Stimulated activated CD4-positive, alpha-beta T cell treated with anti-CD3 and anti-CD28 coated beads, Interleukin-1b, Interleukin-23, amount 100 ng/mL, for 1 hour (primary cell): ENCODE measurements at regions not wholly inside any gene's neighbourhood (a gene's known extent, or its start where the extent isn't known, plus 50 kb on each side); places are given as distances from the start of the nearest gene placed in this dataset.

Experiments used
- DNase-seq, 2 donors: peaks; one replicate each; pipeline ENCODE4 v3.0.0-alpha.2; 2020; ENCODE audit warnings: low read depth in 2 of 2

DNA sequence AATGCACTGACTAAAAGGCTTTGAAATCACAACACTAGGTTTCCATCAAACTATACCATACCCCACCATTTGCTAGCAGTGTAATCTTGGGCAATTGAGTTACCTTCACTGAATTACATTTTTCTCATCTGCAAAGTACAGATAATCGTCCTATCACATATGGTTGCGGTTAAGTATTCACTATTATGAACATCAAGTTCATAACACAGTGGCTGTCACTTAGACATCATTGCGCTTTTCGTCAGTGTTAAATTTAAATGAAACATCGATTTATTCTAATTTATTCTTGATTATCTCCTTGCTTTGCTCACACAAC, 505.9 kb downstream of the CPS1 start:
- DNase-seq, result no peak

DNA sequence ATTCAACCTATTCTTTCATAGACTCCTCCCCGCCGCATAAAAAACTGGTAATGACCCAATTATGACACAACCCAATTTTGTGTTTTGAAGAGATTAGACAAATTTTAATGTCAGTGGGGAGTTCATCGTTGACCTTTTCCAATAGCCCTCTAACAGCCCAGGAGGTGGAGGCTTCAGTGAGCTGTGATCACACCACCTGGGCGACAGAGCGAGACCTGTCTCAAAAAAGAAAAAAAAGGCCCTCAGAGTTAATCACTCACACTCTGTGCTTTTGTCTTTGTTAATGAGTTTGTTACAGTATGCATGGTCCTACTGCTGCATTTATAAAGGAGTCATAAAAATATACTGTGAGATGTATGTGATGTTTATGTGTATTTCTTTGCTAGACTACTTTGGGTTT, 510.6 kb downstream of the CPS1 start:
- DNase-seq, result no peak

DNA sequence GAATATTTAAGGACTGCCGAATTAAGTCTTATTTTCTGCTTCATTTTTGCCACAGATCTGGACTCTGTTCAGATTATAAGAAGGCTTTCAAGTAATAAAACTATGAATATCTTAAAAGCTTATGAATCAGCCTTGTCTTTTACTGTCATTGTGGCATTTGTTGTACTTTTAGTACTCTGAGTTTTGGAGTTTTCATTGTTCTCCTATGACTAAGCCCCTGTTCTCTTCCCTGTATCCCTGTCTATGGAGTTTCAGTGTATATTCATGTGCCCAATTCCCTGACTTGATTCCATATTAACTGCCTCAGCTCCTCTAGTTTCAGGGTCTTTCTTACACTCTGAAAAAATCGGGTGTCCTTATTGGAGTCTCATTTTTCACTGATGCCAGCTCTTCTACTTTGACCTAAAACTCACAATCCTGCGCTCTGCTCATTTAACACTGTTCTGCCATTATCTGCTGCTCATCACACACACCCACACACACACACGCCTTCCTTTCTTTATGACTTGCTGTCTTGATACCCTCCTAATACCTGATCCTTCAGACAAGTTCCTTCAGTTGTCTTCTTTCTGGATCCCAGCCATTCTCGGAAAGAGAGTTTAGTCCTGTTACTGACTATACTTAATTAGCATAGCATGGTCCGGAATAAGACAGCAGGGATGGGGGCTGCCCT, 511.8 kb downstream of the CPS1 start:
- DNase-seq, result no peak

DNA sequence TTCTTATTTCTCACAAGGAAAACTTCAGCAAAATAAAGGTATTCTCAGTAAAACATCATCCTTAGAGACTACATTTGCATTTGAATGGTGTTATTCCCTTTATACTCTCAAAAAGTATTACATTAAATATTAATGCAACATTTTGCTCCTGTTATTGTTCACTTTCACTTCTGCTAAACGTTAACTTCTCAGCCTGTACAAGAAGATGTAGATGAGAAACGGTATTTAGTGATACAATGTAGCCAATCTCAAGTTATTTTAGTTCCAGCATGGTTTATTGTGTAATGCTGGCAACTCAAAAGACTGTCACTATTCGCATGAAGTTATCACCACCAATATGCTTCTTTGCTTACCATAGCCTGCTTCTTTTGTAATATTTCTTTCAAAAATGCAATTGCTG, 514.1 kb downstream of the CPS1 start:
- DNase-seq, result no peak

DNA sequence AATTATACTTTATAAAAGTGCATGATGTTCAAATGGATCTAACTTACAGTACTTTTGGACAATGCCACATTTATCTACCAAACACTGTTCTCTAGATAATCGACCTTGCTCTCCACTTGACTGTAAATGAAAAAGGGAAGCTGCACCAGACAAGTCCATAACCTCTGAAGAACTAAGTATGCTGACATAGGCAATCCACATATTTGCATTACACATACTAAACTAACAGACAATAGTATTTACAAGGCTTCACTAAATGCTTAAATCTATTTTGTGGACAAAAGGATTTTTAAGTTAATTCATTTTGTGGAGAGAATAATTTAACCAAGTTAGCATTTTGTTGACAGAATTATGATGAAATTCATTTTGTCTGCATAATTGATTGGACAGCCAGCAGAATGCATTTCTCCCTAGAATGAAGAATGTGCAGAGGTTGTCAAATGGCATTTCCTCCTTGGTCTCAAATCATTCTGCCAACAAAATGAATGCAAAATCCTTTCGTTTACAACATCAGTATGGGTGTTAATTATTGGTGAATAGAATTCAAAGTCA, 520.9 kb downstream of the CPS1 start:
- DNase-seq, result no peak

DNA sequence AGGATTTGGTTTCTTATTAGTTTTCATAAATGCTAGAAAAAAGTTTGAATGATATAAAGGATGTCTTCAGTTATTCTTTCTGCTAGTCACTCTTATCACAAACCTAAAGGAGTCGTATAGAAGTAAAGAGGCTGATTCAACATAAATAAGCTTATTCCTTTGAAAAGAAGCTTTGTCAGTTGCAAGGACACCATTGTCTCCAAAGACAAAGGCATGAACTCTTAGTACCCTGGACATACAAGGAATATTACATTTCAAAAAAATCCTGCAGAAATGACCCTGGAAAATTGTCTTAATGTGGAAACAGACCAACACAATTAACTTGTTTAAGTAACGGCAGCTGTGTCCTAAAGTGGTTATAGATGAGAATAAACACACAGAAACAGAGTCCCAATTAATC, 528.0 kb downstream of the CPS1 start:
- no peak for DNase-seq

DNA sequence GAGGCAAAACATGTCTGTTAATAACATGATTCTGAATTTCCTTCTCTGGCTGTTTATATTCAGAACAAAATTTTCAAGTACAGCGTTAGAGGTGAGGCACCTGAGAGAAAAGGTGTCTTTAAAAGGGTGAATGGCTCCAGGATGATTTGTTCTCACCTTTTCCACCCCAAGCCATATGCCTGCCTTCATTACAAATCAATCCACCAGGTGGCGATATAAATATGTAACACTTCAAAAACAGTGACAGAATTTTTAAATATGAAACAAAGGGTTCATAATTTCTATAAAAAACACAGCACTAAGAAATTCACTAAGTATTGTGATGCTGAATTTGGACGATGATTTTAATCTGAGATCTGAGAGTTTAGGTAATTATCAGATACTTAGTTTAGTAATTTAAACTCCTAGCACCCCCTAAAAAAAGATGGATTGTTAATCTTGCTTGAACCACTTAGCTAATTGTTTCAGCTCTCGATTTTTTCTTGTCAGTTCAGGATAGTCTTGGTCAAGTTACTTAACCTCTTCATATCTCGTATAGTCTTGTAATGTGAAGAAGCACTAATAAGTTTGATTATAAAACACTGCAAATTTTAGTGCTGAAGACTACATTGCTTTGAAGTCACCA, 528.8 kb downstream of the CPS1 start:
- no peak for DNase-seq

DNA sequence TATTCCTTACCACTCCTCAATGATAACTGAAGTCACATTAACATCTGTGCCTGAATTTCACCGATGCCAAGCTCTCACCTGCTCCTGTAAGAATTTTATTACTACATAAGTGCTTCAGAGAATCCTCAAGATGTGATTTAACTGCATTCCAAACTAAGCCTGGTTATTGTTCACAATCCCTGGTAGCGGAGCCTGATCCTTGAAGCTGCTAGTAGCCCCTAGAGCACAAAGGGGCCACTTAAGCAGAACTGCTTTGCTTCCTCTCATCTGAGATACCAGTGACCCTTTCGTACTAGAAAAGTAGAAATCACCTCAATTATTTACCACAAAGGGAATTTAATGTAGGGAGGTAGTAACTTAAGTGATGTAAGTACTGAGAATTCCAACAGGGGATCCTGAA, 529.6 kb downstream of the CPS1 start:
- no peak for DNase-seq

DNA sequence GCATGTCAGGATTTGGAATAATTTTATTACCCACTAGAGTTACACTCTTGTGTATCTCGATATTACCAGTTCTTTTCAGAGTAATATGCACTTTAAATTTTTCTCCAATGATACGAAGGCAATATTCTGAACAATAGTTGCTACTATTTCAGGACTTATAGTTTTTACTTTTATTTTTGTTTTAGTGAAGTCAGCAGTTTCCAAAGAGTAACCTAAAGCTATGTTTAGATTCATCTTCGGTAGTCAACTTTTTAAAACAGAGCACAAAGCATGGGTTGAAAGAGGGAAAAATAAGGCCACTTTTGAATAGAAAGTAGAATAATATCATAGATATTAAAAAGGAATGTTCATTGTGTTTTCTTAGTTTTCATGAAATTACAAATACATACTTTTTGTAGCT, 532.7 kb downstream of the CPS1 start:
- DNase-seq, result no peak

DNA sequence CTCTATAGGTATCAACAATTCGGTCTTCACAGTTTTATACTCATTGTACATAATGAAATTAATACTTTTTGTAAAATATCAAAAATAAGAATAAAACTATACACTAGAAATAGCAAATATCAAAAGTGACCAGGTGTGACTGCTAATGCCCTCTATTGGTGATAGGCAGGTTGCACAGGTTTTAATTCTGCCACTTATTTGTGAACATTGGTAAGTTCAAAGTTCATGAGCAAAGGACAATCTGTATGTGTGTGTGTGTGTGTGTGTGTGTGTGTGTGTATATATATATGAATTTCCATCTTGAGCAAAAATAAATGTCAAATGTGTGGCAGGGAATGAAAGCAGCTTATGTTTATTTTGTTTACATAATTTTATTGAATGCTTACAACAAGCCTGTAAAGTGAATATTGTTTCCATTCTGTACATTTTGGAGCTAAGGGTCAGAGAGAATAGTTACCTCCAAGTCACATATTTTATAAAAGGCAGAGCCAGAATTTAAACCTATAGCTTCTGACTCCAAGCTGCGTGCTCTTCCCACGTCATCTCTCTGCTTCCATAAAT, 537.4 kb downstream of the CPS1 start:
- DNase-seq, result no peak

DNA sequence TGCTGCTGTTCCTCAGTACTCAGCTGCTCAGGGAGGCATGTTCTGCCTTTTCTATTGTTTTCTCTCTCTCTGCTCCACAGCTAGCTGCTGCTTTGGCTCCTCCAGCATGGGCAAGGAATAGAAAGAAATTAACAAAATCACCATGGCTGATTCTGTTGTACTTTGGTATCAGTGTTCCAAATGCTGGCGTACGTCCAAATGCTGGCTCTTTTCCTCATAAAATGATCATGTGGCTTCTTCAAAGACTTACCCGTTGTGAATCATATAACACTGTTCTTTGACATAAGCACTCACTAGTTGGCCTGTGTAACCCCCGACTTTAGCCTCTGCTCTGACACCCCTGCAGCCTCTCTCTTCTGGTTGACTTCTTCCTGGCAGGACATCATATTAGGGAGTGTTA, 547.6 kb downstream of the CPS1 start:
- no peak for DNase-seq

DNA sequence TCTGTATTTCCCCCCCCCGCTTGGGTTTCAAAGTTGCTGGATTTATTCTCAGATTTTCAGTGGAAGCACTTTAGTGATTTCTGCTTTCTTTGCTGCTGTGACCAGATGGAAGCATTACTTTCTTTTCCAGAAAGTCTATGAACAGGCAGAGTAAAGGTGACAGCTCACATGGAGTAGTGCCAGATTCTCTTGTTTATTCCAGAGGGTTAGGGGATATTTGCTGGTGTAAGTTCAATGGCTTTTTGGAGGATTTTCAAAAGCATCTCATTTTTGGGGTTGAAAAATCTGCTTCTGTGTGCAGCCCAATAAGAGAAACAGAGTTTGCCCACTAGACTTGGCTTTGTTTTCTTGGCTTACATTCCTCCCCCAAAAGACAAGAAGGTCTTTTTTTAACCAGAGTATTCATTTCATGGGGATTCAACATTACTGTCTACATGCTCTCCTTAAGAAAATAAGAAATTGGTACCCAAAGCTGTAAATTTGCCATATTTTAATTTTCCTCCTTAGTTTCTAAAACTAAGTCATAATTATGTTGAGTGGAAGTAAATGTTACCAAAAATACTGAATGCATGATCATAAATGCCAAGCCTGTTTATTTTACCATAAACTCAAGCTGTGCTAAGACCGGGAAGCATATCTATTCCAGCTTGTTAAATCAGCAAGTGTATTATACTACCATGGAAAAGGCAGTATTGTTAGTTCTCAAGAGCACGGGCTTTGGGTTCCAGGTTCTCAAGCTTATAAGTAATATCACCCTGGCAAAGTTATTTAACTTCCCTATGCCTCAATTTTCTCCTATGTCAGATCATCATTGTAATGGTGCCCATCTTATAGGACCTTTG, 557.2 kb downstream of the CPS1 start:
- no peak for DNase-seq

DNA sequence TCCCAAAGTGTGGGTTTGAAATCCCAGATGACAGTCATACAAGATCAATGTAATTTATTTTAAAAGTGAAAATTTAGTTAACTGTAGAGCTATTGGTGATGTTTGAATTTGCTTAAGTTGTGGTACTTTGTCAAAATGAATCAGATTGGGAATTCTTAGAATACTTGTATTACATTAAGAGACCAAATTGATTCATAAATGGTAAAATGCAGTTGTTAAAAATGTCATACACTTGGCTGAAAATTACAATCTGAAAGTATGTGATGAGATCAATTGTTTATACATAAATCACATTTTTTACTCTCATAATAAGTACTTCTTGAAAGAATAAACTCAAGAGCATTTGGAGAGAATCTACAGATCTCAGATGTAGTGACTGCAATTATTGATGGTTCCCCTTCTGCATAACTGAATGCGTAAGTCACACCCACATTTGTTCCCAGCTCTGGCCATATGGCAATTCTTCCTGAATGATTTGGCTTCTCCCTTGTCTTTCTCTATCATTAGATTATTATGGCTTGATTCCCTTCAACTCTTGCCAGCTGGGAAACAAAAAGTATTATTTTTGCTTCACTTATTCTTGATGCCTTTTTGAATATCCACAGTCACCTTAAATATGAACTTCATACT, 558.5 kb downstream of the CPS1 start:
- no peak for DNase-seq

DNA sequence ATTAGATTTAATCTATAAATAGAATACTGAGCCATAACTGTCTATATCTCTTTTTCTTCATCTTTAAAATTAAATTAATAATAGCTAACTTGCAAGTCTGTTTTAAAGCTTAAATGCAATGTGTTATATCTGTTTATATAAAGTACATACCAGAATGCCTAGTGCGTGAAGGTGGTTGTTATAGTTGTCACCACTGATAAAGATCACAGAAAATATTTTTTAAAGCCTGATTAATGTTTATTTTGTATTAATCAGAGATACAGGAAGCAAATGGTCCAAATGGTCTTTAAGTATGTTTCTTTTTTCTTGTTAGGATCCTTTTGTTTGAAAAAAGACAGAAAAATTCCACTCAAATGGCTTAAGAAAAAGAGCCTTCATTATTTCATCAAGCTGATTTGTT, 560.6 kb downstream of the CPS1 start:
- DNase-seq, result no peak

DNA sequence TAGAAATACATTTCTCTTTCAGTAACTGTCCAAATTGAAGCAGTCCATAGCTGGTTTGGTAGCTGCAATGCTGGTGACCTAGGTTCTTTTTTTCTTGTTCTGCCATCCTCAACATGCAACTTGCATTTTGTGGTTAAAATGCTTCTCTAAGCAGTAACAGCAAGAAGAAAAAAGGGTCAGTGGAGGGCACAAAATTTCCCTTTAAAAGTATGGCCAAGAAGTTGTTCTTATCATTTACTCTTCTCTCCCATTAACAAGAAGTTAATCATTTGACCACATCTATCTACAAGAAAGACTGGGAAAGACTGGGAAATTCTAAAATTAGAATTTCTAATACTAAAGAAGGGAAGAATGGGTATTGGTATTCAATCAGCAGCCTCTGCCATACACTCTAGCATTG, 569.9 kb downstream of the CPS1 start:
- no peak for DNase-seq

DNA sequence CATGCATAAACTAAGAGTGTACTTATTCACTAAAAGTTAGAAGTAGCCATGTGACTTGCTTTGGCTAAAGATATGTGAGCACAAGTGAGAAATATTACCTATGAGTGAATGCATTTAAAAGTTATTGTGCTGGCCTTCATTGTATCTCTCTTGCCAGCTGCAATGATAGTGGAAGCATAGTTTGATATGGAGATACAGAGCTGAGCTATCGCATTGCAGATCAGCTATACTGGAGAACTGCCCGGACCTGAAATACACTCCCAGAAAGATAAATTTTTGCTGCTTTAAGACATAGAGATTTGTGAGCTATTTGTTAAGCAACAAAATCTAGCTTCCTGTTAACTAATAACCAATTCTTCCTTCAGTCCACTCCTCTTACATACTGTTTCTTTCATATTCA, 571.1 kb downstream of the CPS1 start:
- DNase-seq, result no peak

DNA sequence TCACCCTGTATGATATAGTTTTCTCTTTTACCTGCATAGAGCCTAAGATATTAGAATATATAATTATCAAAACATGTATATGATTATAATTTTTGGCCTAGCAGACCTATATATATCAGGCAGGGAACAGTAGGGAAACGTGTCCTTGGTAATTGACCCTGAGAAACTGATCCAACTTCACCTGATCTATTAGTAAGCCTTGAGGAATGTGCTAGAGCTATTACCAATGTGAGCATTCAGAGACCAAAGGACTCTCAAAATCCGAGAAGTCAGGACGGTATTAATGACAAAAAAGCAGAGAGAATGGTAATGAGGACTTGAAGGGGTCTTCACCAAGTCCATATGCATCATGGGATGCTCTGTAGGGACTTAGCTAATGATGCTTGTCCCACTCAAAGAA, 571.9 kb downstream of the CPS1 start:
- no peak for DNase-seq

DNA sequence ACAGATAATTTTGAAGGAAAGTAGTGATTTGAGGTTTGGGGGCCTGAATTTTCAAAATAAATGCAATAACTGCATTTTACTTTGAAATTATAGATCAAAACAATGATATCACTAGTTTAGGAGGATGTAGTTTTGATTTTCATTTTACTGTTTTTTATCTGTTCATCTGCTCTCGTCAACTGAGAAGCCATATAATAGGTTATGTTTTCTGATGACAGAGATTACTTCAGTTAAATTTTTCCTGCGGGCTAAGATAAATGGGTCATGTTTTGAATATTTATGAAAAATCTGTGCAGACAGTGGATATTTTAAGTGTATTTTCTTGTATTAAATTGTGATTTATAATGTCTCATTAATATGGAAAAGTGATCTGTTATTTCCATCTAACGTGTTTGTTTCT, 573.4 kb downstream of the CPS1 start:
- no peak for DNase-seq

DNA sequence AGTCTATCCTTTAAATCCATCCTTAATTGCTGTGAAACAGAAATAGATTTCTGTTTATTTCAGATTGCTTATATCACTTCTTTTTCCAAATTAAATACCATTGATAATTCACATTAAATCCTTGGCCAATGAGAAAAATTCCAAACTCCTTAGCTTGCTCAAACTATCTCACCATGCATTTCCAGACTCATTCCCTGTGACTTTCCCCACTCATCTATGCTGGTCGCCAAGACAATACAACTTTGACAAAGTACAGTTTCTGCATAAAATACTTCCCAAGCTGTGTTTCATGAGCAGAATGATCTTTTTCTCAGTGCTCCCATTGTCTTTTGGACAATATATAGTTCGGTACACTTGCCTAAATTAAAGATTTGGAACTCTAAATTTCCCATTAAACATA, 575.6 kb downstream of the CPS1 start:
- DNase-seq, result no peak

DNA sequence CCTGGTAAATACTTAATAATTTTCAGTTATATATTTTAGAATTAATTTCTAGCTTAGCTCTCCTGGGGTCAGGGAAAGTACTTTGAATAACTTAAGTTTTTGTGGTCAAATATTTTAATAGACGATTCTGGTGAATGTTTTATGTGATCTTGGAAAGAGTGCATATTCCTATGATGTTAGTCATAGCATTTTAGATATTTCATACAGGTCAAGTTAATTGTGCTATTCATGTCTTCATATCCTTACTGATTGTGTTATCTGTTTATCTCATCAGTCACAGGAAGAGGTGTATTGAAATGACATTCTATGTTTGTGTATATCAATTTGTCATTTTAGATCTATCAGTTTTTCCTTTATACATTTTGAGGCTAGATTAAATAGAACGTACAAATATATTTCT, 576.2 kb downstream of the CPS1 start:
- no peak for DNase-seq

DNA sequence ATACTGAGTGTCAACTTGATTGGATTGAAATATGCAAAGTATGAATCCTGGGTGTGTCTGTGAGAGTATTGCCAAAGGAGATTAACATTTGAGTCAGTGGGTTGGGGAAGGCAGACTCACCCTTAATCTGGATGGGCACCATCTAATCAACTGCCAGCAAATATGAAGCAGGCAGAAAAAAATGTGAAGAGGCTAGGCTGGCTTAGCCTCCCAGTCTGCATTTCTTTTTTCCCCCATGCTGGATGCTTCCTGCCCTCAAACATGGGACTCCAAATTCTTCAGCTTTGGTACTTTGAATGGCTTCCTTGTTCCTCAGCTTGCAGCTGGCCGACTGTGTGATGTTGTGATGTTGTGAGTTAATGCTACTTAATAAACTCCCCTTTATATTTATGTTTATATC, 577.4 kb downstream of the CPS1 start:
- no peak for DNase-seq

DNA sequence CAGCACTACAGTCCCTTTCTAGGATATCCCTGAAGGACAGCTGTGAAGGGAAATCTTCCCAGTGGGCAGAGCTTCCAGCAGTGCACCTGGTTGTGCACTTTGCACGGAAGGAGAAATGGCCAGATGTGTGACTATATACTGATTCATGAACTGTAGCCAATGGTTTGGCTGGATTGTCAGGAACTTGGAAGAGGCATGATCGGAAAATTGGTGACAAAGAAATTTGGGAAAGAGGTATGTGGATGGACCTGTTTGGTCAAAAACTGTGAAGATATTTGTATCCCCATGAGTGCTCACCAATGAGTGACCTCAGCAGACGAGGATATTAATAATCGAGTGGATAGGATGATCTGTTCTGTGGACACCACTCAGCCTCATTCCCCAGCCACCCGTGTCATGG, 582.2 kb downstream of the CPS1 start:
- no peak for DNase-seq
